DOHH2 (cell line): ENCODE measurements at regions not wholly inside any gene's neighbourhood (a gene's known extent, or its start where the extent isn't known, plus 50 kb on each side); places are given as distances from the start of the nearest gene placed in this dataset.

Source experiments
- EZH2phosphoT487 ChIP-seq: fragments of 200-600 bp; sonication (generic); IDR thresholded peaks from 2 replicates; pipeline ENCODE4 v1.6.1; 2017; ENCODE audit warnings: borderline replicate concordance, mild to moderate bottlenecking, antibody characterized with exemption, low read length, moderate library complexity, mixed read lengths
- TF ChIP-seq, protein P1 (sequence below): fragments of 200-600 bp; sonication (generic); IDR thresholded peaks from one replicate; pipeline ENCODE4 v1.5.1; 2014; ENCODE audit warnings: antibody characterized with exemption, mild to moderate bottlenecking, low read depth, low read length; ENCODE audit not compliant: poor library complexity, severe bottlenecking

- TF ChIP-seq, protein P1, sequence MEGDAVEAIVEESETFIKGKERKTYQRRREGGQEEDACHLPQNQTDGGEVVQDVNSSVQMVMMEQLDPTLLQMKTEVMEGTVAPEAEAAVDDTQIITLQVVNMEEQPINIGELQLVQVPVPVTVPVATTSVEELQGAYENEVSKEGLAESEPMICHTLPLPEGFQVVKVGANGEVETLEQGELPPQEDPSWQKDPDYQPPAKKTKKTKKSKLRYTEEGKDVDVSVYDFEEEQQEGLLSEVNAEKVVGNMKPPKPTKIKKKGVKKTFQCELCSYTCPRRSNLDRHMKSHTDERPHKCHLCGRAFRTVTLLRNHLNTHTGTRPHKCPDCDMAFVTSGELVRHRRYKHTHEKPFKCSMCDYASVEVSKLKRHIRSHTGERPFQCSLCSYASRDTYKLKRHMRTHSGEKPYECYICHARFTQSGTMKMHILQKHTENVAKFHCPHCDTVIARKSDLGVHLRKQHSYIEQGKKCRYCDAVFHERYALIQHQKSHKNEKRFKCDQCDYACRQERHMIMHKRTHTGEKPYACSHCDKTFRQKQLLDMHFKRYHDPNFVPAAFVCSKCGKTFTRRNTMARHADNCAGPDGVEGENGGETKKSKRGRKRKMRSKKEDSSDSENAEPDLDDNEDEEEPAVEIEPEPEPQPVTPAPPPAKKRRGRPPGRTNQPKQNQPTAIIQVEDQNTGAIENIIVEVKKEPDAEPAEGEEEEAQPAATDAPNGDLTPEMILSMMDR: no peak
- no peak for TF ChIP-seq EZH2phosphoT487
Measured at GRCh38 chr11:76269661-76270261, 63.5 kb upstream of the WNT11 start.
